GM12892 (cell line): ENCODE measurements at regions not wholly inside any gene's neighbourhood (a gene's known extent, or its start where the extent isn't known, plus 50 kb on each side); places are given as distances from the start of the nearest gene placed in this dataset.

Experiments
- POLR2A ChIP-seq: IDR thresholded peaks from 2 replicates; pipeline ENCODE4 v1.6.1; 2011; ENCODE audit warnings: low read depth, low read length, control low read depth
- POLR2AphosphoS5 ChIP-seq: IDR thresholded peaks from 2 replicates; pipeline ENCODE4 v1.6.1; 2011; ENCODE audit warnings: low read depth, low read length, control low read depth
- TAF1 ChIP-seq: IDR thresholded peaks from 2 replicates; pipeline ENCODE4 v1.6.1; 2011; ENCODE audit warnings: low read depth, mild to moderate bottlenecking, control low read depth, low read length, borderline replicate concordance

GRCh38 chrX:15114743-15115566, 154.9 kb downstream of the ASB9 start:
- TF ChIP-seq POLR2A: no peak
- TF ChIP-seq POLR2AphosphoS5: no peak
- TF ChIP-seq TAF1: no peak
